B cell (primary cell): ENCODE measurements at regions not wholly inside any gene's neighbourhood (a gene's known extent, or its start where the extent isn't known, plus 50 kb on each side); places are given as distances from the start of the nearest gene placed in this dataset.

Source experiments
- ATAC-seq: fragments of 200-7000 bp; cut with Tn5 transposase; one replicate; pipeline ENCODE4 v1.10.0; 2021; ENCODE audit warnings: low read depth, mild to moderate bottlenecking, moderate number of reproducible peaks, moderate library complexity
- CTCF ChIA-PET: fragments of 350-600 bp; sonication (Branson Sonifier 250); formaldehyde crosslinking; loops from one replicate; lab custom pipeline; 2021; ENCODE audit warnings: antibody characterized with exemption, inconsistent platforms; lab: Charles Lee
- POLR2A ChIA-PET: fragments of 350-600 bp; sonication (Branson Sonifier 250); formaldehyde crosslinking; loops from one replicate; lab custom pipeline; 2021; ENCODE audit warnings: antibody characterized with exemption; lab: Charles Lee
- DNase-seq: peaks from one replicate; pipeline ENCODE4 v3.0.0; 2013
- H2AFZ ChIP-seq: 2 replicates; pipeline ENCODE4 v1.6.1; 2012; ENCODE audit warnings: mild to moderate bottlenecking, low read depth, low read length; ENCODE audit not compliant: insufficient read depth, poor library complexity, severe bottlenecking
- H3K27ac ChIP-seq, 2 donors: 1 replicate in 1 of 2; 2 replicates in 1 of 2; pipeline ENCODE4 v1.5.1; 2012 to 2013; ENCODE audit warnings: low read length in 2 of 2, mild to moderate bottlenecking in 2 of 2, moderate library complexity in 1 of 2
- H3K27me3 ChIP-seq, 4 experiments: fragments of 200-600 bp in 1 of 4; sonication (generic) in 1 of 4; replicated peaks in 1 of 4; 1 replicate in 2 of 4; 2 replicates in 2 of 4; pipeline versions ENCODE4 v1.6.1 to v1.7.0; 2013 to 2016; ENCODE audit warnings: low read length in 3 of 4, mild to moderate bottlenecking in 2 of 4, mixed read lengths in 1 of 4, moderate library complexity in 1 of 4; ENCODE audit not compliant: insufficient read depth in 4 of 4, control insufficient read depth in 3 of 4; ENCODE audit errors: control extremely low read depth in 1 of 4
- H3K36me3 ChIP-seq, 2 experiments: replicated peaks in 1 of 2; 1 replicate in 1 of 2; 2 replicates in 1 of 2; pipeline versions ENCODE4 v1.6.1 to v1.7.1; 2013; ENCODE audit warnings: low read length in 1 of 2; ENCODE audit not compliant: insufficient read depth in 2 of 2, control insufficient read depth in 1 of 2; ENCODE audit errors: control extremely low read depth in 1 of 2, extremely low read depth in 1 of 2
- H3K4me1 ChIP-seq, 2 donors: fragments of 200-600 bp in 1 of 2; sonication (generic) in 1 of 2; 1 replicate in 1 of 2; 2 replicates in 1 of 2; pipeline versions ENCODE4 v1.5.1 to v1.6.1; 2013 to 2017; ENCODE audit warnings: low read length in 2 of 2; ENCODE audit not compliant: control insufficient read depth in 2 of 2, insufficient read depth in 2 of 2
- H3K4me2 ChIP-seq: replicated peaks from 2 replicates; pipeline ENCODE3; 2012; ENCODE audit warnings: mild to moderate bottlenecking, low read depth, low read length; ENCODE audit not compliant: poor library complexity, severe bottlenecking
- H3K4me3 ChIP-seq, 5 experiments: fragments of 200-600 bp in 1 of 5; sonication (generic) in 1 of 5; 1 replicate in 3 of 5; 2 replicates in 2 of 5; pipeline versions ENCODE4 v1.5.1 to v1.7.0; 2011 to 2016; ENCODE audit warnings: low read length in 4 of 5, mild to moderate bottlenecking in 4 of 5, low read depth in 2 of 5, control low read depth in 1 of 5, moderate library complexity in 1 of 5; ENCODE audit not compliant: insufficient read depth in 1 of 5; ENCODE audit errors: control extremely low read depth in 1 of 5, extremely low read depth in 1 of 5
- H3K79me2 ChIP-seq: fragments of 200-600 bp; sonication (generic); one replicate; pipeline ENCODE4 v1.6.0; 2016; ENCODE audit warnings: low read length; ENCODE audit not compliant: control insufficient read depth, insufficient read depth
- H3K9ac ChIP-seq: fragments of 200-600 bp; sonication (generic); 2 replicates; pipeline ENCODE4 v1.6.1; 2017; ENCODE audit warnings: mild to moderate bottlenecking, low read length, moderate library complexity
- H3K9me3 ChIP-seq, 3 donors: one replicate each; pipeline versions ENCODE4 v1.6.1 to v1.7.1; 2013; ENCODE audit warnings: low read length in 2 of 3; ENCODE audit not compliant: control insufficient read depth in 2 of 3, insufficient read depth in 1 of 3; ENCODE audit errors: control extremely low read depth in 1 of 3
- H4K20me1 ChIP-seq: 2 replicates; pipeline ENCODE4 v1.6.0; 2012; ENCODE audit warnings: mild to moderate bottlenecking, low read length; ENCODE audit not compliant: insufficient read depth, control insufficient read depth, poor library complexity, severe bottlenecking
- H3K27ac Mint-ChIP-seq: one replicate; pipeline ENCODE4 v1.8.0; 2021; ENCODE audit warnings: mixed read lengths
- H3K27me3 Mint-ChIP-seq: one replicate; pipeline ENCODE4 v1.8.0; 2021; ENCODE audit warnings: mixed read lengths
- H3K4me1 Mint-ChIP-seq: one replicate; pipeline ENCODE4 v1.8.0; 2021; ENCODE audit warnings: mixed read lengths
- H3K4me3 Mint-ChIP-seq: one replicate; pipeline ENCODE4 v1.8.0; 2021; ENCODE audit warnings: mixed read lengths
- H3K9me3 Mint-ChIP-seq: one replicate; pipeline ENCODE4 v1.8.0; 2022; ENCODE audit warnings: mixed read lengths; ENCODE audit not compliant: insufficient read depth
- CTCF ChIP-seq: fragments of 200-600 bp; IDR thresholded peaks from one replicate; pipeline ENCODE4 v1.8.0; 2022; ENCODE audit warnings: antibody characterized with exemption, mild to moderate bottlenecking
- EZH2 ChIP-seq: IDR thresholded peaks from 2 replicates; pipeline ENCODE4 v1.6.1; 2012; ENCODE audit warnings: borderline replicate concordance, low read depth, mild to moderate bottlenecking, moderate library complexity, low read length; ENCODE audit not compliant: insufficient read depth, poor library complexity, severe bottlenecking
- WGBS: methylation state at CpG from one replicate; pipeline ENCODE4 v1.1.5; 2013; ENCODE audit warnings: missing lambda C conversion rate; ENCODE audit not compliant: insufficient coverage; 5-methylcytosine and 5-hydroxymethylcytosine counted together
- intact Hi-C: fragments of 100-400 bp; cut with micrococcal nuclease; formaldehyde crosslinking; loops from one replicate; pipeline ENCODE4 v1.10.0; 2022

GRCh38 chr6:170063431-170063830 is 227.4 kb downstream of the DLL1 start:
- H2AFZ ChIP-seq = no peak overlapping the region
- TF ChIP-seq EZH2 (no peak), CTCF (no peak)
- Mint-ChIP-seq H3K9me3 (no peaks in the 10 kb centered on the region), H3K4me1 (no peaks in the 10 kb centered on the region), H3K27ac (no peak overlapping the region), H3K4me3 (no peak overlapping the region), H3K27me3 (no peaks in the 10 kb centered on the region)
- WGBS = 86% methylated on average over 11 of the region's 16 CpGs
- no peak overlapping the region for H3K27ac ChIP-seq
- POLR2A ChIA-PET = no interaction called here
- H3K4me3 ChIP-seq = no peak overlapping the region
- H3K36me3 ChIP-seq = no peaks in the 10 kb centered on the region
- no peaks in the 10 kb centered on the region for H3K79me2 ChIP-seq
- no peak overlapping the region for H3K4me2 ChIP-seq
- CTCF ChIA-PET = no interaction called here
- no peak for DNase-seq
- intact Hi-C loops = no loop called here
- no peaks in the 10 kb centered on the region for H4K20me1 ChIP-seq
- H3K27me3 ChIP-seq = peaks cover 0 to 2% (median 0%) of the 10 kb centered on the region in 4 experiments
- H3K9me3 ChIP-seq = peaks cover 0 to 14% (median 0%) of the 10 kb centered on the region in 3 donors
- ATAC-seq = no peak
- no peak overlapping the region for H3K9ac ChIP-seq
- H3K4me1 ChIP-seq = no peaks in the 10 kb centered on the region

GRCh38 chr6:170062915-170063241 is 228.0 kb downstream of the DLL1 start:
- H3K4me3 ChIP-seq = no peak overlapping the region
- Mint-ChIP-seq H3K4me1 (no peaks in the 10 kb centered on the region), H3K27ac (no peak overlapping the region), H3K4me3 (no peak overlapping the region), H3K9me3 (no peaks in the 10 kb centered on the region), H3K27me3 (no peaks in the 10 kb centered on the region)
- peaks cover 0 to 9% (median 0%) of the 10 kb centered on the region in 3 donors for H3K9me3 ChIP-seq
- H4K20me1 ChIP-seq = no peaks in the 10 kb centered on the region
- H3K27me3 ChIP-seq = no peaks in the 10 kb centered on the region
- H3K79me2 ChIP-seq = no peaks in the 10 kb centered on the region
- H2AFZ ChIP-seq = no peak overlapping the region
- POLR2A ChIA-PET = no interaction called here
- TF ChIP-seq EZH2 = no peak
- intact Hi-C loops = no loop called here
- H3K27ac ChIP-seq = no peak overlapping the region
- no peak overlapping the region for H3K4me2 ChIP-seq
- ATAC-seq (no peak), DNase-seq (no peak)
- 94% methylated on average over 12 of the region's 12 CpGs for WGBS
- H3K9ac ChIP-seq = no peak overlapping the region
- H3K36me3 ChIP-seq = no peaks in the 10 kb centered on the region
- CTCF ChIA-PET = no interaction called here
- no peaks in the 10 kb centered on the region for H3K4me1 ChIP-seq
